ENCODE measurements at regions not wholly inside any gene's neighbourhood (a gene's known extent, or its start where the extent isn't known, plus 50 kb on each side); places are given as distances from the start of the nearest gene placed in this dataset.

DNA sequence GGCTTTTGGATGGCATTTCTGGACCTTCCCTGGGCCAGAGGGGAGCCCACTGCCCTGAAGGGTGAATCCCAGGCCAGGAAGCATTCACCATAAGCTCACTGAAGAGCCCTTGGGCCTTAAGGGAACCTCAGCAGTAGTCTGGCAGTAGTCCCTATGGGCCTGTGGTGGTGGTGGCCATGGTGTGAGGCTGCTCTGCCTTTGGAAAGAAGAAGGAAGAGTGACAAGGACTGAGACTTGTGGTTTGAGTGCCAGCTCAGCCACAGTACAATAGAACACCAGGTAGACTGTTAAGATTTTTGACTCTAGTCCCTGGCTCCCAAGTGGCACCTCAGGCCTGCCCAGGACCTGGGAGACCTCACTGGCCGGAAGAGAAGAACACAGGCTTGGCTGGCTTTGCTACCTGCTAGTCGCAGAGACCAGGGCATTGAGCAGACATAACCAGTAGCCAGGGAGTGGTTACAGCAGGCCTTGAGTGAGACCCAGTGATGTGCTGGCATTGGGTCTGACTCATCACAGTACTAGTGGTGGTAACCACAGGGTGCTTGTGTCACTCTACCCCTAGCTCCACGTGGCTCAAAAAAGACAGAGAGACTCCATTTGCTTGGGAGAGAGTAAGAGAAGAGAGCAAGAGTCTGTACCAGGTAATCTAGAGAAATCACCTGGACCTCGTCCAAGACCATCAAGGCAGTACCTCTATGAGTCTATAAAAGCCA, 259.8 kb upstream of the BLID start:
- TF ChIP-seq, protein P1, sequence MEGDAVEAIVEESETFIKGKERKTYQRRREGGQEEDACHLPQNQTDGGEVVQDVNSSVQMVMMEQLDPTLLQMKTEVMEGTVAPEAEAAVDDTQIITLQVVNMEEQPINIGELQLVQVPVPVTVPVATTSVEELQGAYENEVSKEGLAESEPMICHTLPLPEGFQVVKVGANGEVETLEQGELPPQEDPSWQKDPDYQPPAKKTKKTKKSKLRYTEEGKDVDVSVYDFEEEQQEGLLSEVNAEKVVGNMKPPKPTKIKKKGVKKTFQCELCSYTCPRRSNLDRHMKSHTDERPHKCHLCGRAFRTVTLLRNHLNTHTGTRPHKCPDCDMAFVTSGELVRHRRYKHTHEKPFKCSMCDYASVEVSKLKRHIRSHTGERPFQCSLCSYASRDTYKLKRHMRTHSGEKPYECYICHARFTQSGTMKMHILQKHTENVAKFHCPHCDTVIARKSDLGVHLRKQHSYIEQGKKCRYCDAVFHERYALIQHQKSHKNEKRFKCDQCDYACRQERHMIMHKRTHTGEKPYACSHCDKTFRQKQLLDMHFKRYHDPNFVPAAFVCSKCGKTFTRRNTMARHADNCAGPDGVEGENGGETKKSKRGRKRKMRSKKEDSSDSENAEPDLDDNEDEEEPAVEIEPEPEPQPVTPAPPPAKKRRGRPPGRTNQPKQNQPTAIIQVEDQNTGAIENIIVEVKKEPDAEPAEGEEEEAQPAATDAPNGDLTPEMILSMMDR (IDR thresholded peaks at IDR 0.05; ENCODE audit: insufficient read depth, low read depth, low read length): no peak
- no peak for TF ChIP-seq EZH2 (IDR thresholded peaks at IDR 0.05; ENCODE audit: insufficient read depth, low read length)

Data from astrocyte (in vitro differentiated cells and primary cell).